B cell (primary cell): ENCODE measurements at regions not wholly inside any gene's neighbourhood (a gene's known extent, or its start where the extent isn't known, plus 50 kb on each side); places are given as distances from the start of the nearest gene placed in this dataset.

Experiments used
- ATAC-seq: fragments of 200-7000 bp; cut with Tn5 transposase; one replicate; pipeline ENCODE4 v1.10.0; 2021; ENCODE audit warnings: low read depth, mild to moderate bottlenecking, moderate number of reproducible peaks, moderate library complexity
- CTCF ChIA-PET: fragments of 350-600 bp; sonication (Branson Sonifier 250); formaldehyde crosslinking; loops from one replicate; lab custom pipeline; 2021; ENCODE audit warnings: antibody characterized with exemption, inconsistent platforms; lab: Charles Lee
- POLR2A ChIA-PET: fragments of 350-600 bp; sonication (Branson Sonifier 250); formaldehyde crosslinking; loops from one replicate; lab custom pipeline; 2021; ENCODE audit warnings: antibody characterized with exemption; lab: Charles Lee
- DNase-seq: peaks from one replicate; pipeline ENCODE4 v3.0.0; 2013
- H2AFZ ChIP-seq: 2 replicates; pipeline ENCODE4 v1.6.1; 2012; ENCODE audit warnings: mild to moderate bottlenecking, low read depth, low read length; ENCODE audit not compliant: insufficient read depth, poor library complexity, severe bottlenecking
- H3K27ac ChIP-seq, 2 donors: 1 replicate in 1 of 2; 2 replicates in 1 of 2; pipeline ENCODE4 v1.5.1; 2012 to 2013; ENCODE audit warnings: low read length in 2 of 2, mild to moderate bottlenecking in 2 of 2, moderate library complexity in 1 of 2
- H3K27me3 ChIP-seq, 4 experiments: fragments of 200-600 bp in 1 of 4; sonication (generic) in 1 of 4; replicated peaks in 1 of 4; 1 replicate in 2 of 4; 2 replicates in 2 of 4; pipeline versions ENCODE4 v1.6.1 to v1.7.0; 2013 to 2016; ENCODE audit warnings: low read length in 3 of 4, mild to moderate bottlenecking in 2 of 4, mixed read lengths in 1 of 4, moderate library complexity in 1 of 4; ENCODE audit not compliant: insufficient read depth in 4 of 4, control insufficient read depth in 3 of 4; ENCODE audit errors: control extremely low read depth in 1 of 4
- H3K36me3 ChIP-seq, 2 experiments: replicated peaks in 1 of 2; 1 replicate in 1 of 2; 2 replicates in 1 of 2; pipeline versions ENCODE4 v1.6.1 to v1.7.1; 2013; ENCODE audit warnings: low read length in 1 of 2; ENCODE audit not compliant: insufficient read depth in 2 of 2, control insufficient read depth in 1 of 2; ENCODE audit errors: control extremely low read depth in 1 of 2, extremely low read depth in 1 of 2
- H3K4me1 ChIP-seq, 2 donors: fragments of 200-600 bp in 1 of 2; sonication (generic) in 1 of 2; 1 replicate in 1 of 2; 2 replicates in 1 of 2; pipeline versions ENCODE4 v1.5.1 to v1.6.1; 2013 to 2017; ENCODE audit warnings: low read length in 2 of 2; ENCODE audit not compliant: control insufficient read depth in 2 of 2, insufficient read depth in 2 of 2
- H3K4me2 ChIP-seq: replicated peaks from 2 replicates; pipeline ENCODE3; 2012; ENCODE audit warnings: mild to moderate bottlenecking, low read depth, low read length; ENCODE audit not compliant: poor library complexity, severe bottlenecking
- H3K4me3 ChIP-seq, 5 experiments: fragments of 200-600 bp in 1 of 5; sonication (generic) in 1 of 5; 1 replicate in 3 of 5; 2 replicates in 2 of 5; pipeline versions ENCODE4 v1.5.1 to v1.7.0; 2011 to 2016; ENCODE audit warnings: low read length in 4 of 5, mild to moderate bottlenecking in 4 of 5, low read depth in 2 of 5, control low read depth in 1 of 5, moderate library complexity in 1 of 5; ENCODE audit not compliant: insufficient read depth in 1 of 5; ENCODE audit errors: control extremely low read depth in 1 of 5, extremely low read depth in 1 of 5
- H3K79me2 ChIP-seq: fragments of 200-600 bp; sonication (generic); one replicate; pipeline ENCODE4 v1.6.0; 2016; ENCODE audit warnings: low read length; ENCODE audit not compliant: control insufficient read depth, insufficient read depth
- H3K9ac ChIP-seq: fragments of 200-600 bp; sonication (generic); 2 replicates; pipeline ENCODE4 v1.6.1; 2017; ENCODE audit warnings: mild to moderate bottlenecking, low read length, moderate library complexity
- H3K9me3 ChIP-seq, 3 donors: one replicate each; pipeline versions ENCODE4 v1.6.1 to v1.7.1; 2013; ENCODE audit warnings: low read length in 2 of 3; ENCODE audit not compliant: control insufficient read depth in 2 of 3, insufficient read depth in 1 of 3; ENCODE audit errors: control extremely low read depth in 1 of 3
- H4K20me1 ChIP-seq: 2 replicates; pipeline ENCODE4 v1.6.0; 2012; ENCODE audit warnings: mild to moderate bottlenecking, low read length; ENCODE audit not compliant: insufficient read depth, control insufficient read depth, poor library complexity, severe bottlenecking
- H3K27ac Mint-ChIP-seq: one replicate; pipeline ENCODE4 v1.8.0; 2021; ENCODE audit warnings: mixed read lengths
- H3K27me3 Mint-ChIP-seq: one replicate; pipeline ENCODE4 v1.8.0; 2021; ENCODE audit warnings: mixed read lengths
- H3K4me1 Mint-ChIP-seq: one replicate; pipeline ENCODE4 v1.8.0; 2021; ENCODE audit warnings: mixed read lengths
- H3K4me3 Mint-ChIP-seq: one replicate; pipeline ENCODE4 v1.8.0; 2021; ENCODE audit warnings: mixed read lengths
- H3K9me3 Mint-ChIP-seq: one replicate; pipeline ENCODE4 v1.8.0; 2022; ENCODE audit warnings: mixed read lengths; ENCODE audit not compliant: insufficient read depth
- EZH2 ChIP-seq: IDR thresholded peaks from 2 replicates; pipeline ENCODE4 v1.6.1; 2012; ENCODE audit warnings: borderline replicate concordance, low read depth, mild to moderate bottlenecking, moderate library complexity, low read length; ENCODE audit not compliant: insufficient read depth, poor library complexity, severe bottlenecking
- WGBS: methylation state at CpG from one replicate; pipeline ENCODE4 v1.1.5; 2013; ENCODE audit warnings: missing lambda C conversion rate; ENCODE audit not compliant: insufficient coverage; 5-methylcytosine and 5-hydroxymethylcytosine counted together
- intact Hi-C: fragments of 100-400 bp; cut with micrococcal nuclease; formaldehyde crosslinking; loops from one replicate; pipeline ENCODE4 v1.10.0; 2022
- TF ChIP-seq, protein P1 (sequence below): fragments of 200-600 bp; IDR thresholded peaks from one replicate; pipeline ENCODE4 v1.8.0; 2022; ENCODE audit warnings: antibody characterized with exemption, mild to moderate bottlenecking

- H3K36me3 ChIP-seq = no peaks in the 10 kb centered on the region
- H3K9ac ChIP-seq = no peak overlapping the region
- TF ChIP-seq EZH2 = no peak
- TF ChIP-seq, protein P1, sequence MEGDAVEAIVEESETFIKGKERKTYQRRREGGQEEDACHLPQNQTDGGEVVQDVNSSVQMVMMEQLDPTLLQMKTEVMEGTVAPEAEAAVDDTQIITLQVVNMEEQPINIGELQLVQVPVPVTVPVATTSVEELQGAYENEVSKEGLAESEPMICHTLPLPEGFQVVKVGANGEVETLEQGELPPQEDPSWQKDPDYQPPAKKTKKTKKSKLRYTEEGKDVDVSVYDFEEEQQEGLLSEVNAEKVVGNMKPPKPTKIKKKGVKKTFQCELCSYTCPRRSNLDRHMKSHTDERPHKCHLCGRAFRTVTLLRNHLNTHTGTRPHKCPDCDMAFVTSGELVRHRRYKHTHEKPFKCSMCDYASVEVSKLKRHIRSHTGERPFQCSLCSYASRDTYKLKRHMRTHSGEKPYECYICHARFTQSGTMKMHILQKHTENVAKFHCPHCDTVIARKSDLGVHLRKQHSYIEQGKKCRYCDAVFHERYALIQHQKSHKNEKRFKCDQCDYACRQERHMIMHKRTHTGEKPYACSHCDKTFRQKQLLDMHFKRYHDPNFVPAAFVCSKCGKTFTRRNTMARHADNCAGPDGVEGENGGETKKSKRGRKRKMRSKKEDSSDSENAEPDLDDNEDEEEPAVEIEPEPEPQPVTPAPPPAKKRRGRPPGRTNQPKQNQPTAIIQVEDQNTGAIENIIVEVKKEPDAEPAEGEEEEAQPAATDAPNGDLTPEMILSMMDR = no peak
- peaks cover 7% of the 10 kb centered on the region for H3K9me3 Mint-ChIP-seq
- H4K20me1 ChIP-seq = no peaks in the 10 kb centered on the region
- no peaks in the 10 kb centered on the region for H3K27me3 Mint-ChIP-seq
- no peak overlapping the region for H3K27ac ChIP-seq
- no peak overlapping the region for H3K27ac Mint-ChIP-seq
- H3K79me2 ChIP-seq = no peaks in the 10 kb centered on the region
- CTCF ChIA-PET = interaction anchor here (1.0 kb wide), 1 partner anchor 37 kb away, joined by 3 read pairs; no protein-coding TSS in a partner anchor
- POLR2A ChIA-PET = no interaction called here
- no peak overlapping the region for H3K4me3 Mint-ChIP-seq
- H3K4me1 Mint-ChIP-seq = peaks cover 4% of the 10 kb centered on the region
- H3K4me3 ChIP-seq = no peak overlapping the region
- WGBS = 97% methylated on average over 3 of the region's 4 CpGs
- H3K4me2 ChIP-seq = no peak overlapping the region
- DNase-seq (no peak), ATAC-seq (no peak)
- intact Hi-C loops = no loop called here
- peaks cover 0 to 4% (median 0%) of the 10 kb centered on the region in 3 donors for H3K9me3 ChIP-seq
- peaks cover 0 to 6% (median under 1%) of the 10 kb centered on the region in 4 experiments for H3K27me3 ChIP-seq
- H3K4me1 ChIP-seq = no peaks in the 10 kb centered on the region
- no peak overlapping the region for H2AFZ ChIP-seq
Observed at GRCh38 chr12:25352083-25352918, 101.6 kb upstream of the KRAS start.

DNA sequence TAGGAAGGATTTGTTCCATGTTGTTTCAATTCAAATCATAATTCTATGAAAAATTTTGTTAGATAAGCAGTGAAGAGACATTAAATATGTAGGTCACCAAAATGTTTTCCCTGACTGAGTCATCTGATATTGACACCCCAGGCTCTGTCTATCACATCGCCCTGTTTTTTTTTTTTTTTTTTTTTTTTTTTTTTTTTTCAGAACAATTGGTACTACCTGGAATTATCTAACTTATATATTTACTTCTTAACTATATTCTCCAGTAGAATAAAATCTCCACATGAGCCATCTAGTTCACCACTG is 97.8 kb upstream of the KRAS start:
- peaks cover 4% of the 10 kb centered on the region for H3K4me1 Mint-ChIP-seq
- Histone ChIP-seq H3K27me3 (peaks cover 0 to 6% (median 1%) of the 10 kb centered on the region in 4 experiments), H3K79me2 (no peaks in the 10 kb centered on the region), H2AFZ (no peak overlapping the region), H3K9me3 (peaks cover 0 to 4% (median 0%) of the 10 kb centered on the region in 3 donors), H3K27ac (no peak overlapping the region), H4K20me1 (no peaks in the 10 kb centered on the region), H3K36me3 (no peaks in the 10 kb centered on the region), H3K4me3 (no peak overlapping the region), H3K9ac (no peak overlapping the region), H3K4me1 (no peaks in the 10 kb centered on the region), H3K4me2 (no peak overlapping the region)
- intact Hi-C loops = loop anchor here (5.0 kb wide), 1 partner anchor 34 kb away; no protein-coding TSS in a partner anchor
- H3K4me3 Mint-ChIP-seq = no peak overlapping the region
- no CpG with 5 or more reads among the region's 1 CpG for WGBS
- ATAC-seq (no peak), DNase-seq (no peak)
- POLR2A ChIA-PET = no interaction called here
- CTCF ChIA-PET = interaction anchor here (0.7 to 1.5 kb wide), 3 partner anchors 16 to 761 kb away, joined by 3 to 8 read pairs (median 6); no protein-coding TSS in a partner anchor
- no peak overlapping the region for H3K27ac Mint-ChIP-seq
- peaks cover 7% of the 10 kb centered on the region for H3K9me3 Mint-ChIP-seq
- H3K27me3 Mint-ChIP-seq = no peaks in the 10 kb centered on the region
- TF ChIP-seq, protein P1 = no peak
- no peak for TF ChIP-seq EZH2
